ENCODE measurements at regions not wholly inside any gene's neighbourhood (a gene's known extent, or its start where the extent isn't known, plus 50 kb on each side); places are given as distances from the start of the nearest gene placed in this dataset.

GRCh38 chrX:7759830-7760229, 83.1 kb upstream of the VCX start:
- ATAC-seq: no peak
- no peaks in the 10 kb centered on the region for H3K79me2 ChIP-seq (ENCODE audit: insufficient read depth, low read length)
- ChIA-PET CTCF (ENCODE audit: low intra/inter-chr PET ratio, low total read pairs) (no interaction called here), POLR2A (no interaction called here)
- no peaks in the 10 kb centered on the region for H3K9me3 ChIP-seq (ENCODE audit: low read length)
- no peaks in the 10 kb centered on the region for H3K36me3 ChIP-seq (replicated peaks in 1 of 2; ENCODE audit: control insufficient read depth in 1 of 2, insufficient read depth in 2 of 2, low read length in 2 of 2)
- intact Hi-C loops (cut with micrococcal nuclease; ENCODE audit: unreplicated experiment) (no loop called here), in situ Hi-C loops (cut with HindIII; ENCODE audit: extremely low pct_ligation_motif_present, low pct_unique_long_range_greater_than_20kb) (no loop called here)
- no TSS peak for BruUV-seq (replicated peaks)
- no peak overlapping the region for H3K4me2 ChIP-seq (ENCODE audit: low read depth, low read length)
- no peak for FAIRE-seq
- no peak for DNase-seq (ENCODE audit: low spot score)
- H2AFZ ChIP-seq (ENCODE audit: low read length): no peak overlapping the region
- H3K27ac ChIP-seq (ENCODE audit: extremely low read length, insufficient read depth, low read length): no peak overlapping the region
- 29% methylated on average over 1 of the region's 1 CpG for WGBS (ENCODE audit: low lambda C conversion rate)
- H3K4me1 ChIP-seq (ENCODE audit: insufficient read depth, low read length): no peaks in the 10 kb centered on the region
- no peak overlapping the region for H3K9ac ChIP-seq (ENCODE audit: insufficient read depth, low read depth, low read length)
- TF ChIP-seq SMYD3 (CRISPR knock-in tag; IDR thresholded peaks at IDR 0.05) (no peak), ZNF512B (CRISPR knock-in tag; IDR thresholded peaks at IDR 0.05; ENCODE audit: borderline replicate concordance) (no peak)
- H4K20me1 ChIP-seq (ENCODE audit: insufficient read depth, low read length): no peaks in the 10 kb centered on the region
- no peaks in the 10 kb centered on the region for H3K27me3 ChIP-seq (ENCODE audit: control insufficient read depth in 1 of 2, insufficient read depth in 2 of 2, low read length in 2 of 2)
- no peak overlapping the region for H3K4me3 ChIP-seq (replicated peaks in 1 of 3; ENCODE audit: insufficient read depth in 1 of 3, low read depth in 2 of 3, low read length in 3 of 3)

GRCh38 chrX:7746856-7747255, 96.1 kb upstream of the VCX start:
- no peaks in the 10 kb centered on the region for H3K36me3 ChIP-seq (replicated peaks in 1 of 2; ENCODE audit: control insufficient read depth in 1 of 2, insufficient read depth in 2 of 2, low read length in 2 of 2)
- H3K4me2 ChIP-seq (ENCODE audit: low read depth, low read length): no peak overlapping the region
- DNase-seq (ENCODE audit: low spot score) (no peak), ATAC-seq (no peak), FAIRE-seq (no peak)
- no peaks in the 10 kb centered on the region for H3K9me3 ChIP-seq (ENCODE audit: low read length)
- ChIA-PET CTCF (ENCODE audit: low intra/inter-chr PET ratio, low total read pairs) (no interaction called here), POLR2A (no interaction called here)
- no TSS peak for BruUV-seq (replicated peaks)
- H4K20me1 ChIP-seq (ENCODE audit: insufficient read depth, low read length): no peaks in the 10 kb centered on the region
- no peak overlapping the region for H2AFZ ChIP-seq (ENCODE audit: low read length)
- H3K27ac ChIP-seq (ENCODE audit: extremely low read length, insufficient read depth, low read length): no peak overlapping the region
- WGBS (ENCODE audit: low lambda C conversion rate): 31% methylated on average over 5 of the region's 5 CpGs
- no peaks in the 10 kb centered on the region for H3K27me3 ChIP-seq (ENCODE audit: control insufficient read depth in 1 of 2, insufficient read depth in 2 of 2, low read length in 2 of 2)
- TF ChIP-seq NAIF1 (CRISPR knock-in tag; IDR thresholded peaks at IDR 0.05; ENCODE audit: borderline replicate concordance) (no peak), FOXK2 (IDR thresholded peaks at IDR 0.05) (no peak), MTF2 (CRISPR knock-in tag; IDR thresholded peaks at IDR 0.05; ENCODE audit: borderline replicate concordance) (no peak), KLF13 (CRISPR knock-in tag; IDR thresholded peaks at IDR 0.05) (no peak), ZKSCAN1 (IDR thresholded peaks at IDR 0.05; ENCODE audit: low read length) (no peak), ZNF513 (CRISPR knock-in tag; conservative IDR thresholded peaks at IDR 0.05) (no peak), GLI4 (CRISPR knock-in tag; IDR thresholded peaks at IDR 0.05; ENCODE audit: borderline replicate concordance) (no peak), PLRG1 (conservative IDR thresholded peaks at IDR 0.05) (no peak), GATA4 (IDR thresholded peaks at IDR 0.05; ENCODE audit: borderline replicate concordance, low read depth) (no peak), CCAR2 (optimal IDR thresholded peaks at IDR 0.05; ENCODE audit: low read depth, low read length) (no peak)
- H3K4me1 ChIP-seq (ENCODE audit: insufficient read depth, low read length): no peaks in the 10 kb centered on the region
- H3K79me2 ChIP-seq (ENCODE audit: insufficient read depth, low read length): no peaks in the 10 kb centered on the region
- intact Hi-C loops (cut with micrococcal nuclease; ENCODE audit: unreplicated experiment): no loop called here
- no peak overlapping the region for H3K4me3 ChIP-seq (replicated peaks in 1 of 3; ENCODE audit: insufficient read depth in 1 of 3, low read depth in 2 of 3, low read length in 3 of 3)
- in situ Hi-C loops (cut with HindIII; ENCODE audit: extremely low pct_ligation_motif_present, low pct_unique_long_range_greater_than_20kb): no loop called here
- H3K9ac ChIP-seq (ENCODE audit: insufficient read depth, low read depth, low read length): no peak overlapping the region

All from HepG2 (cell line).